NCI-H1105 (cell line): ENCODE measurements at regions not wholly inside any gene's neighbourhood (a gene's known extent, or its start where the extent isn't known, plus 50 kb on each side); places are given as distances from the start of the nearest gene placed in this dataset.

Experiments
- DNase-seq: peaks from one replicate; lab custom pipeline; 2025; lab: John Stamatoyannopoulos, UW

GRCh38 chr6:111958534-111958933, 85.3 kb upstream of the FYN start:
- no peak for DNase-seq

DNA sequence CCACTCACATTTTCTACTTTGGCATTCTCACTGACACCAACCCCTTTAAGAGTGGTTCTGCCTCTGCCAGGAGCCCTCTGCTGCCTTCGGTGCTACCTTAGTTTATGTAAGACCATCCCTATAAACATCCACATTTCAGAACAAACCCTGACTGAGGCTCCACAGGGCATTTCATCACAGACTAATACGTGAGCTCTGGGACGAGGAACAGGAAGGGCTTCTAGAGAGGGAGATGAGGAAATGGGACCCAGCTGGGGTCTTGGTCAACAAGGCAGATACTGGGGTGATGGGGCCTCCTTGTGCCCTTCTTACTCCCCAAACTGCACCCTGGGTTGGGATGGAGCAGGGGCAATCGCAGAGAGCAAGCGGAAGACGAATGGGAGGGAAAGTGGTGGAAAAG, 86.5 kb upstream of the FYN start:
- no peak for DNase-seq

GRCh38 chr6:111967131-111967530, 86.8 kb upstream of the CCN6 start:
- DNase-seq, result no peak

- DNase-seq, result no peak
These were observed 83.5 kb upstream of the CCN6 start for GRCh38 chr6:111970426-111970825.

DNA sequence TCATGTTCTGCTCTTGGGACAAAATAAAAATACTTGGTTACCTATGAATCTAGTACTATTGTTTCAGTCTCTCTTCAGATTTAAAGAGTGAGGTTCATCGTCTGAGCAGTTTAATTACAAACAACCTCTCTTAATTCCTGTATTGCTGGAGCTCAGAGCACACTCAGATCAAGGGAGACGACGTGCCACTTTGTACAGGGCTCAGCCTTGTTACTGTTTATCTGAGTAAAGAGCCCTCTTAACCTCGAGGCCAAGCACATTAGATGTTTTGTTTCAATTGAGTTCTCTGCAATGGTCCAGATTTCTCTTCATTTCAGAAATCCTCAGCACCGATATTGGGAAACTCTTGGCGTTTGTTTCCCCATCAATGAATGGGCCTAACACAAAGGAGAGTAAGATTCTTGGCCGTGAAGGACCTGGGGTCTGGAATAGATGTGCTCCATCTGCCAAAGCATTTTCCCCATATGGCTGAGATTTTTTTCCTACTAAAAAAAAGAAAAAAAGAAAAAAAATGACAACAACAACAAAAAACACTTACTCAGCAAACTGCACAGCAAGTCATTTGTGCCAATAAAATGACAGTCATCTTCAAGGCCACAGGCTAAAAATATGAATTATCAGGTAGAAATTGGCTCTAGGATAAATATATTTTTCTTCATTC, 82.6 kb upstream of the CCN6 start:
- no peak for DNase-seq

DNA sequence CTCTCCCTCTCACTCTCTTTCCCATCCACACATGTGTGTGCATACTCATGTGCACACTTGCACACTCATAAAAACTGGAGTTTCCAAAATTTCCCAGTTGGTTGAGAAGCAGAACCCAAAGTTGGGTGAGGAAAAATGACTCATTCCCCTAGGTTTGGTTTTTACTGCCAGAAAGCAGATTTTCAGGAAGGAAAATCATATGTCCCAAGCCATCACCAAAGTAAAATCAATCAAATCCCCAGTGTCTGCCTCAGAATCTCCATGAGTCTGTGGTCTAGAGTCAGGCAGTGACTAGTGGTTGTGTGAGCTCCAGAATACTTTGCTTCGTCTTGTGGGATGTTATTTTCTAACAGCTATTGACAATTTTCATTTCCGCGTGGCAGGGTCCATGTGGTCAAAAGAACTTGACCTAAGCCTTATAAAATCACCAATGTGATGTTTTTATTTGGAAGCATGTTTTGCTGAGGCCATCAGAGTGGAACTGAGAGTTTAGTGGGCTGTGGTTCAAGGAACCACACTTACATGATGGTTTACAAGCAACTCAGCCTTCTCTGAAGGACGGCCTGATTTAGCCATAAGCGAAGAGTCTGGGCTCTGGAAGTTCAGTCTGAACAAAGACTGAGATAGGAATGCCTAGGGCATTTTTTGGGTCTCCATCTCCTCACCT, 81.9 kb upstream of the CCN6 start:
- DNase-seq, result no peak

DNA sequence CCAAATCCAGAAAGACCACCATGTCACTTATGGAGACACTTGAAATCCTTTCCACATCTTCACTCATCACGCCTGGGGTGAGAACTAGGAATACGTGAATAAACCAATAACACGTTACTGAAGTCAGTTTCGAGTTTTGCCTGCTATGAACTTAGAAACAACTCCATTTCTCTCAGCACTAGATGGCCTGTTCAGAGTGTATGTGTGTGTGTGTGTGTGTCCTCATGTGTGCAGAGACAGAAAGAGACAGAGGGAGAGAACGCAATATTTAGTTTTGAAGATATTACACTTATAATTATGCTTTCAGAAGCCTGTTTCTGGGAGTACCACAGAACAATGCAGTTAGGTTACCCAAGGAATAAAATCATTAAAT, 81.2 kb upstream of the CCN6 start:
- no peak for DNase-seq

DNA sequence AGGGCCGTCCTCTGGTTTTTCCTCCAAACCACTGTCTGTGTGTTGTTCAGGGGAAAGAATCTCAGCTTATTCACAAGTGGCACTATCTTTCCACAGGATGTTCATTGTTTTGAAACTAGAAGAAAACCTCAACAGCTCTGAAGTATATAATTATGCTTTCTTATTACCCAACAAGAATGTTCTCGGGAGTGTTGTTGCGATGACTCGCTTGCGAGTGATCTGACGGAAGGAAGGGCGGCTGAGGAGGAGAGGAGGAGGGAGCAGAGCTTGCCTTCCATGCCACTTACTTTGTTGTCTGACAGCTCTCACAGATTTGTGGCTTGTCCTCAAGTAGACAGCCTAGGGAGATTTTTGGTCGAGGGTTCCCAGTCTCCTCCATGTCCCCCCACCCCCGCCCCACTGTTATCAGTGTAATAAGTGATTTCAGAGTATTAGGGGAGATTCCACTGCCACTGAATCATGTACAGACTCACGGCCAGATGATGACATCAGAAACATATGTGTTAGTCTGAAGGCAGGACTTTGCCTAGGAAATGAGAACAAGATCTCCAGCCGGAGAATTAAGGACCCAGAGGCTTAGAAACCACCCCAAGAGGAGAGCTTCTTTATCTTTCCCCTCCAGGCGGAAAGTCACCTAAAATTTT, 80.7 kb upstream of the CCN6 start:
- DNase-seq, result no peak

DNA sequence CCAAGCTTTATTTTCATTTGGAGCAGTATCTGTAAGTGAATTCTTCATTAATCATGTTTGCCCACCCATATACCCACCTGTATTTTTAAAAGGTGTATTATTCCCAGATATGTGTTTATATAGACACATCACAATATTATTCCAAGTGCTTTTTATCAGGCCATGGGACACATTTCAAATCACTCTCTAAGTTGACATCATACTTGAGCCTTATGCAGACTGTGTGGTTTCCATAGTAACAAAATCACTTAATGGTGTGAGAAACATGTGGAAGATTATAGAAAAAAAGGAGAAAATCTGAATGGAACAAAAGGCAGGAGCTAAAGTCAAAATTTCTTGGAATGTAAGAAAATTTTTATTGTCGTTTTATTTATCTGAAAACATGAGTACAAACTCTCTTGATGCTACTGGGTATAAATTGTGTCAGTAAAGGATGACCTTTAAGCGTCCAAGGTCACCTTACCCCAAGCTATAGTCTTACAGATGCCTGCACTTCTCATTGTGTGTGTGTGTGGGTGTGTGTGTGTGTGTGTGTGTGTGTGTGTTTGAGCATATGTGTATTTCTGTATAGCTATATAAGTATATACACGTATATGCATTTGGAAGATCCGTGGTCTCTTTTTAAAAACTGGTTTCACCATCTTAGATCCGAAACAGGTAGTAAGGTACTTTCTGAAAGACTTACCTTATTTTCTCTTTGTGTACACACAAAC, 79.8 kb upstream of the CCN6 start:
- DNase-seq, result no peak

GRCh38 chr6:111975466-111975865, 78.4 kb upstream of the CCN6 start:
- DNase-seq, result no peak

- no peak for DNase-seq
These were observed 77.8 kb upstream of the CCN6 start for GRCh38 chr6:111976139-111976538.

DNA sequence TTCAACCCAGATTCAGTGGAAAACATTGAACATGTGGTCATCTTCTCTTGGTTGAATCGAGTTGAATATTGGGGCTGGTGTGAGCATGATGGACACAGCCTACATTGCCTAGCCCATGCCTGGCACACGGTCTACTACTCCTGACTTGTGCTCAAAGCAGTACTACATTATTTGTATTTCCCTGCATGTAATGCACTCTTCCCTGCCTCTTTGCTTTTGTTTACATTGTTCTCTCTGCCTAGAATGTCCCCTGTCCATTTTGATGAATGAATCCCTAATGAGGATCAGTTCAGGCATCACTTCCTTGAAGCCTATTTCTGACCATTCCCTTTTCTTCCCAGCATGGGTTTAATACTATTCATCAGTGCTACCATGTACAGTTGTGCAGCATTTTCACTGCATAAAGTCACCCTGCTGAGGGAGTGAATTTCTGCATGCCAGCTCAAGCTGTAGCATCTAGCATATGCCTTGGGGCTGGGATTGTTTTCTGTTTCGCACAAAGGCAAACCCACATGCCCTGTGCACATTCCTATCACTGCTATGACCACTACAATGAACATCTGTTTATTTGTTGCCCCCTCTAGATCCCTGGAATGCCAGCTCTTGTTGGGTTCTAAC, 75.3 kb upstream of the CCN6 start:
- no peak for DNase-seq

- no peak for DNase-seq
These were observed 74.3 kb upstream of the CCN6 start for GRCh38 chr6:111979633-111980032.

DNA sequence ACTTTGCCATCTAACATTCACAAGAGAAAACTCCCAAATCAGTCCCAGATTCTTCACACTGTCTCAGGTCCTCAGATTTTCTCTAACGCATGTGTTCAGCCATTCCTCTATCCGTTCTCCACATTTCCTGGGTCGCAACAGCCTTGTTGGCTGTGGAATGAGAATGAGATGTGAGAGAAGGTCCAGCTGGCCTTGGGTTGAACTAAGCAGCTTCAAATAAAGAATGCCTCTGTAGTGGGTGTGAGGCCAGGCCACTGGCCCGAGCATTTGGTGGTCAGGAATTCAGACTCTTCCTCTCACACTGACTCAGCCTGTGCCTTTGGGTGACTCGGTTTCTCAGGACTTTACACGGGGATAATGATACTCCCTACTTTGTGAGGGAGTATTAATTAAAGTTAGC, 73.8 kb upstream of the CCN6 start:
- DNase-seq, result no peak

DNA sequence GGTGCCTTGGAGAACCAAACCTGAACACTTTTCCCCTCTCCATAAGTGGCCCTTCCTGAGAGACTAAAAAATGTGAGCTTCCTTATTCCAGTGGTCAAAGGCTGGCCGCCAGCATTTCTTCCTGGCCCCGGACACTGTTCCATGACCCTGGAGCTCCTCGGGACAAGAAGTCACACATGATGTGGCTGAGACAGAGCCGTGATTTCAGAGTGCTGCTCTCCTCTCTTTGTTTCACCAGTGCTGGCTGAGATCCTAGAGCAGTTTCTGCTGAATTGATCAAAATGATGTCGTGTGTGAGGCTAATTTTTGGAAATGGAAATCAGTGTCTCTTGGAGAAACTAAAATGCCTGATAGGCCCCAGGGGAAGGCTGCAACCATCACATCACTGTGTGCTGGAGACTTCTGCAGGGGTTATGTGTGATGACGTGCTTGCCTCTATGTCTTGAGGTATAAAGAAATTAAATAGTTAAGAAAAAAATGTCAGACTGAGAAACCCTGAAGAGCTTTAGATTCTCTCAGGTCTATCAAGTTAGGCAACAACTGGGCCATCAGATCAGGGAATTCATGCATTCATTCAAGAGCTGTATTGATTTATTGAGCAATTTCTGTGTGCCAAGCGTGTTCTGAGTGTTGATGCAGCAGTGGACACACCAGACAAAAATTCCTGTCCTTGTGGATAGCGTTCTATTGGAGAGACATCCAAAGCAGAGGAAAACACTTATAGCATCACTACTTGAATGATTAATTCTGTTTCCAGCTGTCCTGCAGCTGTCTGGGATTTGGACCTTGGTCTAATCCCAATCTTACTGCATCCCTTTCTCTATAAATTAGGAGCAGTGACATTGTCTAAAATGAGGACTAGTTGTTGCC, 72.7 kb upstream of the CCN6 start:
- no peak for DNase-seq

DNA sequence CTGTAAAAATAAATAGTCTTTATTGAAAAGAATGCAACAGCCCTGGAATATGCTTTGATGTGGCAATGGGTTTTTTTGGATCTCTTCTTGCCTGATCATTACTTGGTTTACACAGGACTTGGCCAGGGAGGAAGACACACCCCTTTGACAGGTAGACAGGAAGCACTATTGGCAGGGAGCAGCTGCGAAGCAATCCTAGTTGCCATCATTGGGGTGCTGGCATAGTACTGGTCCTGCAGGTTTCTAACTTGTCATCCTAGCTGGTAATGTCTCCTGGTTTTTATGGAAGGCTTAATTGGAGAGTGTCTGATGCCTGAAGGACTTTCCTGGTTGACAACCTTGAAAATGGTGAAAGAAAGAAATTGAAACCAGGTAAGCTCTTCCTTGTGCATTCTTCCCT, 71.2 kb upstream of the CCN6 start:
- no peak for DNase-seq

- no peak for DNase-seq
These were observed 70.7 kb upstream of the CCN6 start for GRCh38 chr6:111983193-111983592.

GRCh38 chr6:111984081-111984480, 69.8 kb upstream of the CCN6 start:
- DNase-seq, result no peak

DNA sequence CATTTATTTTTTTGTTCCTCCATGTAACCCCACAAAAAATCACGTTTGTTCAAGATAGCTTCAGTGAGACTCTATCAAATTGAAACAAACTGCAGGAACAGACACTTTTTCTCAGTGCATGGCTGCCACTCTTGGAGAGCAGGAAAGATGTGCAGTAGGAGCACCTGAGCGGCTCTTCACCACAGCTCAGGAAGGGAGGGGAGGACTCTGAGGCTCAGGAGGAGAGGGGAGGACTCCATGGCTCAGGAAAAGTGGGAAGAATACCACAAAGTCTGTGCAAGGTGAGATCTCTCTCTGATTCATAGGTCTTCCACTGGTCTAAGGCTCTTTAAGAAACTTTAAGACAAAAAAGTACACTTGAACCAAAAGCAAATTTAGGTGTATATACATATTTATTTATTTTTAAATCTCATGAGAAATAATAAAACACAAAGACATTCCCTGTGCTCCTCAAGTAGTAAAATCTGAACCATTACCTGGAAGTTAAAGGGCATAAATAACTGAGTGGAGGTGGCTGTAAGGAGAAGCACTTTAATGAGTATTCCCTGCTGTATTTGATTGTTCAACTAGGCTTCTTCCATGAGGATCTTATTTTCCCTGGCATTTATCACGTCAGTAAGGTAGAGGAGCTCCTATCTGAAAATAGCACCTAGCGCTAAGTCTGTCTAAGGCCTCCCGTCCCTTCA, 69.2 kb upstream of the CCN6 start:
- no peak for DNase-seq

- DNase-seq, result peak; percentile 83
These were observed 68.6 kb upstream of the CCN6 start for GRCh38 chr6:111985202-111985731.

DNA sequence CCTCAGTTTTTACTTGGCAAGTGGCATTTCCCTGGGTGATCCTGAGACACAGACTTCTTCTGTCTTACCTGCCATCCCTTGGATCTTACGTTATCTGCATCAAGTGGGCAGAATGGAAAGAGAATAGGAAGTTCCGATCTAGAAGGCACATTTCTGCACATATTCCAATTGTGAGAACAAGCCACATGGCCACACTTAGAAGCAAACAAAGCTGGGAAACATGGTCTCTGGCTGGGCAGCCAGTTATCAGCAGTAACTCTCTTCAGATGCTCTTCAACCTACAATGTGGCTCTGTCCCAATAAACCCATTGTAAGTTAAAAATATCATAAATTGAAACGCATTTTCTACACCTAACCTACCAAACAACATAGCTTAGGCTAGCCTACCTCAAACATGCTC, 67.3 kb upstream of the CCN6 start:
- DNase-seq, result no peak
